H1 (cell line): ENCODE measurements at regions not wholly inside any gene's neighbourhood (a gene's known extent, or its start where the extent isn't known, plus 50 kb on each side); places are given as distances from the start of the nearest gene placed in this dataset.

Experiments
- TF ChIP-seq, protein P1 (sequence below): fragments of 300-600 bp; sonication (generic); IDR thresholded peaks from 2 replicates; pipeline ENCODE4 v1.7.1; 2012; ENCODE audit warnings: low read length, moderate library complexity, mild to moderate bottlenecking, inconsistent platforms; ENCODE audit not compliant: insufficient replicate concordance

DNA sequence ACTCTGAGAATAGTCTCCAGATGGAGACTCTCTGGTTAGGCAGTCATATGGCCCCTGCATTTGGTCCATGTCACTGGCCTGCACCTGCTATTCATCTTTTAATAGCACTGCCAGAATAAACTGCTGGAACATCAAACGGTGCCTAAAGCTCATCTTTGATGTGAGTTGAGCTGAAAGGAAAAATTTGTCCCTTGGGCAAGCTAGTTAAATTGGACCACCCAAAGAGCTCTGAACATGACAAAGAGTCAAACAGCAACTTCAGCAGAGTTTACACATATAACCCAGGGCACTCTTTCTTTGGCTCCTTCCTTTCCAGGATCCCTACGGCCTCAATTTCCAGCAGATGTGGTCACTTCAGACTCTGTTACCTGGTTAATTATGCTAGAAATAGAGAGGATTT is 269.9 kb downstream of the RPL10L start (continued):
- TF ChIP-seq, protein P1, sequence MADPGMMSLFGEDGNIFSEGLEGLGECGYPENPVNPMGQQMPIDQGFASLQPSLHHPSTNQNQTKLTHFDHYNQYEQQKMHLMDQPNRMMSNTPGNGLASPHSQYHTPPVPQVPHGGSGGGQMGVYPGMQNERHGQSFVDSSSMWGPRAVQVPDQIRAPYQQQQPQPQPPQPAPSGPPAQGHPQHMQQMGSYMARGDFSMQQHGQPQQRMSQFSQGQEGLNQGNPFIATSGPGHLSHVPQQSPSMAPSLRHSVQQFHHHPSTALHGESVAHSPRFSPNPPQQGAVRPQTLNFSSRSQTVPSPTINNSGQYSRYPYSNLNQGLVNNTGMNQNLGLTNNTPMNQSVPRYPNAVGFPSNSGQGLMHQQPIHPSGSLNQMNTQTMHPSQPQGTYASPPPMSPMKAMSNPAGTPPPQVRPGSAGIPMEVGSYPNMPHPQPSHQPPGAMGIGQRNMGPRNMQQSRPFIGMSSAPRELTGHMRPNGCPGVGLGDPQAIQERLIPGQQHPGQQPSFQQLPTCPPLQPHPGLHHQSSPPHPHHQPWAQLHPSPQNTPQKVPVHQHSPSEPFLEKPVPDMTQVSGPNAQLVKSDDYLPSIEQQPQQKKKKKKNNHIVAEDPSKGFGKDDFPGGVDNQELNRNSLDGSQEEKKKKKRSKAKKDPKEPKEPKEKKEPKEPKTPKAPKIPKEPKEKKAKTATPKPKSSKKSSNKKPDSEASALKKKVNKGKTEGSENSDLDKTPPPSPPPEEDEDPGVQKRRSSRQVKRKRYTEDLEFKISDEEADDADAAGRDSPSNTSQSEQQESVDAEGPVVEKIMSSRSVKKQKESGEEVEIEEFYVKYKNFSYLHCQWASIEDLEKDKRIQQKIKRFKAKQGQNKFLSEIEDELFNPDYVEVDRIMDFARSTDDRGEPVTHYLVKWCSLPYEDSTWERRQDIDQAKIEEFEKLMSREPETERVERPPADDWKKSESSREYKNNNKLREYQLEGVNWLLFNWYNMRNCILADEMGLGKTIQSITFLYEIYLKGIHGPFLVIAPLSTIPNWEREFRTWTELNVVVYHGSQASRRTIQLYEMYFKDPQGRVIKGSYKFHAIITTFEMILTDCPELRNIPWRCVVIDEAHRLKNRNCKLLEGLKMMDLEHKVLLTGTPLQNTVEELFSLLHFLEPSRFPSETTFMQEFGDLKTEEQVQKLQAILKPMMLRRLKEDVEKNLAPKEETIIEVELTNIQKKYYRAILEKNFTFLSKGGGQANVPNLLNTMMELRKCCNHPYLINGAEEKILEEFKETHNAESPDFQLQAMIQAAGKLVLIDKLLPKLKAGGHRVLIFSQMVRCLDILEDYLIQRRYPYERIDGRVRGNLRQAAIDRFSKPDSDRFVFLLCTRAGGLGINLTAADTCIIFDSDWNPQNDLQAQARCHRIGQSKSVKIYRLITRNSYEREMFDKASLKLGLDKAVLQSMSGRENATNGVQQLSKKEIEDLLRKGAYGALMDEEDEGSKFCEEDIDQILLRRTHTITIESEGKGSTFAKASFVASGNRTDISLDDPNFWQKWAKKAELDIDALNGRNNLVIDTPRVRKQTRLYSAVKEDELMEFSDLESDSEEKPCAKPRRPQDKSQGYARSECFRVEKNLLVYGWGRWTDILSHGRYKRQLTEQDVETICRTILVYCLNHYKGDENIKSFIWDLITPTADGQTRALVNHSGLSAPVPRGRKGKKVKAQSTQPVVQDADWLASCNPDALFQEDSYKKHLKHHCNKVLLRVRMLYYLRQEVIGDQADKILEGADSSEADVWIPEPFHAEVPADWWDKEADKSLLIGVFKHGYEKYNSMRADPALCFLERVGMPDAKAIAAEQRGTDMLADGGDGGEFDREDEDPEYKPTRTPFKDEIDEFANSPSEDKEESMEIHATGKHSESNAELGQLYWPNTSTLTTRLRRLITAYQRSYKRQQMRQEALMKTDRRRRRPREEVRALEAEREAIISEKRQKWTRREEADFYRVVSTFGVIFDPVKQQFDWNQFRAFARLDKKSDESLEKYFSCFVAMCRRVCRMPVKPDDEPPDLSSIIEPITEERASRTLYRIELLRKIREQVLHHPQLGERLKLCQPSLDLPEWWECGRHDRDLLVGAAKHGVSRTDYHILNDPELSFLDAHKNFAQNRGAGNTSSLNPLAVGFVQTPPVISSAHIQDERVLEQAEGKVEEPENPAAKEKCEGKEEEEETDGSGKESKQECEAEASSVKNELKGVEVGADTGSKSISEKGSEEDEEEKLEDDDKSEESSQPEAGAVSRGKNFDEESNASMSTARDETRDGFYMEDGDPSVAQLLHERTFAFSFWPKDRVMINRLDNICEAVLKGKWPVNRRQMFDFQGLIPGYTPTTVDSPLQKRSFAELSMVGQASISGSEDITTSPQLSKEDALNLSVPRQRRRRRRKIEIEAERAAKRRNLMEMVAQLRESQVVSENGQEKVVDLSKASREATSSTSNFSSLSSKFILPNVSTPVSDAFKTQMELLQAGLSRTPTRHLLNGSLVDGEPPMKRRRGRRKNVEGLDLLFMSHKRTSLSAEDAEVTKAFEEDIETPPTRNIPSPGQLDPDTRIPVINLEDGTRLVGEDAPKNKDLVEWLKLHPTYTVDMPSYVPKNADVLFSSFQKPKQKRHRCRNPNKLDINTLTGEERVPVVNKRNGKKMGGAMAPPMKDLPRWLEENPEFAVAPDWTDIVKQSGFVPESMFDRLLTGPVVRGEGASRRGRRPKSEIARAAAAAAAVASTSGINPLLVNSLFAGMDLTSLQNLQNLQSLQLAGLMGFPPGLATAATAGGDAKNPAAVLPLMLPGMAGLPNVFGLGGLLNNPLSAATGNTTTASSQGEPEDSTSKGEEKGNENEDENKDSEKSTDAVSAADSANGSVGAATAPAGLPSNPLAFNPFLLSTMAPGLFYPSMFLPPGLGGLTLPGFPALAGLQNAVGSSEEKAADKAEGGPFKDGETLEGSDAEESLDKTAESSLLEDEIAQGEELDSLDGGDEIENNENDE = no peak
